Thymus (tissue), 11 donors: ENCODE measurements at regions not wholly inside any gene's neighbourhood (a gene's known extent, or its start where the extent isn't known, plus 50 kb on each side); places are given as distances from the start of the nearest gene placed in this dataset.

ENCODE experiments used
- DNase-seq, 9 donors: peaks; one replicate each; pipeline ENCODE4 v3.0.0-alpha.2; 2013; ENCODE audit warnings: low spot score in 9 of 9, low read depth in 6 of 9, missing footprints in 1 of 9
- H3K27ac ChIP-seq, 2 donors: one replicate each; pipeline ENCODE4 v1.5.1; 2013; ENCODE audit warnings: control low read depth in 1 of 2, low read depth in 1 of 2, low read length in 1 of 2, mild to moderate bottlenecking in 1 of 2, moderate library complexity in 1 of 2
- H3K27me3 ChIP-seq, 2 donors: one replicate each; pipeline ENCODE4 v1.5.1; 2013; ENCODE audit warnings: low read length in 1 of 2; ENCODE audit not compliant: control insufficient read depth in 2 of 2, insufficient read depth in 1 of 2
- H3K36me3 ChIP-seq, 2 donors: one replicate each; pipeline ENCODE4 v1.5.1; 2013; ENCODE audit warnings: low read length in 1 of 2, mild to moderate bottlenecking in 1 of 2, moderate library complexity in 1 of 2; ENCODE audit not compliant: control insufficient read depth in 2 of 2, insufficient read depth in 2 of 2
- H3K4me1 ChIP-seq, 2 donors: one replicate each; pipeline ENCODE4 v1.5.1; 2013; ENCODE audit warnings: low read length in 2 of 2; ENCODE audit not compliant: control insufficient read depth in 2 of 2, insufficient read depth in 2 of 2
- H3K4me3 ChIP-seq, 2 donors: one replicate each; pipeline ENCODE4 v1.5.1; 2013; ENCODE audit warnings: low read length in 2 of 2, control low read depth in 1 of 2, mild to moderate bottlenecking in 1 of 2
- H3K9me3 ChIP-seq, 2 donors: one replicate each; pipeline ENCODE4 v1.5.1; 2013; ENCODE audit warnings: low read length in 1 of 2, mild to moderate bottlenecking in 1 of 2; ENCODE audit not compliant: control insufficient read depth in 2 of 2, insufficient read depth in 1 of 2
- WGBS: extraction: QIAGEN DNeasy Blood & Tissue Kit; methylation state at CpG from one replicate; pipeline ENCODE4 v1.1.7; 2013; 5-methylcytosine and 5-hydroxymethylcytosine counted together
- donor health status: healthy.

DNA sequence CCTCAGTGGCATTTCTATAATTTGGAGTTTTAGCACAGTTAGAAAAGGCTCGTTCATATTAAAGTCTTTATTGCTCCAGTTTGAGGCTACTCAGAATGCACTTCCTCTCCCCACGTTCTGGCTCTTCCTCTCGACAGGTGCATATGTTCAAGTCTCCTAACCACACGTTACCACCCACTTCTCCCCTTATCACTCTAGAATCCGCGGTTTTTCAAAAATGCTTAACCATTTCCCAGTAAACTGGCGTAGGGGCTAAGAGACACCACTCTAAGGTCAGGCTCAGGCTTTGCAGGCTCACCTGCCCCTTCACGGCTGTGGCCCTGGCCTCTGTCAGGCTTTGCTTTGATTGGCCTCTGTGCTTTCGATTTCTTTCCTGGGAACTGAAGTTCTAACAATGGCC is 383.6 kb downstream of the GLRX3 start:
- Histone ChIP-seq H3K9me3 (no peaks in the 10 kb centered on the region), H3K4me3 (no peak overlapping the region), H3K4me1 (no peaks in the 10 kb centered on the region), H3K36me3 (no peaks in the 10 kb centered on the region), H3K27ac (no peak overlapping the region), H3K27me3 (no peaks in the 10 kb centered on the region)
- 87% methylated on average over 9 of the region's 9 CpGs for WGBS
- DNase-seq, result no peak

DNA sequence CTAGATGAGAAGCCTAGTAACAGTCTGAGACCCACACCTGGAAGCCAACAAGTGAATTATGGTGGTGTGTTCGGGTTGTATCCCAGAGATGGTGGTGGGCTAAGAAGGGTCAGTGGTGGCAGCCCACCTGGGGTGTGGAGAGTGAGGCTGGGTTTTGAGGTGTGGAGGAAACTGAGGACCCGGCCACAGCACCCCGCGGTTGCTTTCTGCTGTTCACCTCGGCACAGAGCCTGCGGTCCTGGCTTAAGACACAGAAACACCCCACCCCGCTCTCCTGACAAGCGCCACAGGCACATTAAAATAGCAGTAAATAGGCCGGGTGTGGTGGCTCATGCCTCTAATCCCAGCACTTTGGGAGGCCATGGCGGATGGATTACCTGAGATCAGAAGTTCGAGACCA is 395.1 kb downstream of the GLRX3 start:
- no peaks in the 10 kb centered on the region for H3K9me3 ChIP-seq
- DNase-seq, result no peak
- no peak overlapping the region for H3K4me3 ChIP-seq
- no peaks in the 10 kb centered on the region for H3K27me3 ChIP-seq
- H3K27ac ChIP-seq, result no peak overlapping the region
- no peaks in the 10 kb centered on the region for H3K36me3 ChIP-seq
- no peaks in the 10 kb centered on the region for H3K4me1 ChIP-seq
- 91% methylated on average over 11 of the region's 11 CpGs for WGBS

DNA sequence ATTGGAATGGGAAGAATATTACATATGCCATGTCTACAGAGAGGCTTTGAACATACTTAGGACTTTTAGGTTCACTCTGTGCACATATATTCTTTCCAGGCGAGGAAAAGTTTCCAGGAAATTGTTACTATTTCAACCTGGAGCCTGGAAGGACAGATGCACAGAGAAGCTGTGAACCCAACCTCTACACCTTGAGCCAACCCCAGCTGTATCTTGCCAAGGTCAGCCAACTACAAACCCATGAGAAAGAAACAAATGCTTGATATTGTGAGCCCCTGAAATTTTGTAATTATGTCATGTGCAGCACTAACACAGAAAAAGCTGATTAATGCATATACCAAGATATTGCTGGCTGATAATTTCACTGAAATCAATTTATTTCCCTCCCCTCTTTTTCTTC is 404.9 kb downstream of the GLRX3 start:
- 85% methylated on average over 1 of the region's 1 CpG for WGBS
- H3K4me1 ChIP-seq, result no peaks in the 10 kb centered on the region
- H3K9me3 ChIP-seq, result no peaks in the 10 kb centered on the region
- H3K27ac ChIP-seq, result no peak overlapping the region
- no peaks in the 10 kb centered on the region for H3K27me3 ChIP-seq
- no peak for DNase-seq
- H3K36me3 ChIP-seq, result no peaks in the 10 kb centered on the region
- H3K4me3 ChIP-seq, result no peak overlapping the region

DNA sequence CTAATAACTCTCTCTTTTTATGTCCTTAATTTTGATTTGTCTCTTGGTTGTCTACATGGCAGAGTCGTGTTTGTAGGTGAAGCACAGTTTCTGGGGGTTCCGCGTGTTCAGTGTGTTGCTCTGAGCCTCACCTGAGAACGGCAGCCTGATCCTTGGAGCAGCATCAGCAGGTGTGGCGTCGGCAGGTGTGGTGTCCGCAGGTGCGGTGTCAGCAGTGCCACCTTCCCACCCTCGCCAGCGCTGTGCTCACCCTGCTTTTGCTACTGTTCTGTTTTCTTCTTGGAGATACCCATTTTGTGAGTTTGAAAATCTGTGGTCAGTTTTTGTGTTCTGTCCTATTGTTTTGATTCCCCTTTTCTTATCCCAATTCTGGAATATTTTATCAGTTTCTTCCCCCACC is 406.6 kb downstream of the GLRX3 start:
- Histone ChIP-seq H3K4me3 (no peak overlapping the region), H3K27me3 (no peaks in the 10 kb centered on the region), H3K9me3 (no peaks in the 10 kb centered on the region), H3K27ac (no peak overlapping the region), H3K36me3 (no peaks in the 10 kb centered on the region), H3K4me1 (no peaks in the 10 kb centered on the region)
- WGBS, result 93% methylated on average over 10 of the region's 10 CpGs
- DNase-seq, result no peak

DNA sequence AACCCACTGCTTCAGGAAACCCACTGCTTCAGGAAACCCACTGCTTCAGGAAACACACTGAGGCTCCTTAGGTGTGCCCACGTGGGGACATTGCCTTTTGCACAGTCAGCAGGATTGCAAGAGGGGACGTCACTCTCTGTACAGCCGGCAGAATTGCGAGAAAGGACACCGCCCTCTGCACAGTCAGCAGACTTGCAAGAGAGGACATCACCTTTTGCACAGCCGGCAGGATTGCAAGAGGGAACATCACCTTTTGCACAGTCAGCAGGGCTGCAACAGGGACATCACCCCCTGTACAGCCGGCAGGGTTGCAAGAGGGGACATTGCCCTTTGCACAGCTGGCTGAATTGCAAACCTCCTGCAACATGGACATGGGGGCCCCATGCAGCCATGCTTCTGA is 407.6 kb downstream of the GLRX3 start:
- Histone ChIP-seq H3K36me3 (no peaks in the 10 kb centered on the region), H3K27me3 (no peaks in the 10 kb centered on the region)

DNA sequence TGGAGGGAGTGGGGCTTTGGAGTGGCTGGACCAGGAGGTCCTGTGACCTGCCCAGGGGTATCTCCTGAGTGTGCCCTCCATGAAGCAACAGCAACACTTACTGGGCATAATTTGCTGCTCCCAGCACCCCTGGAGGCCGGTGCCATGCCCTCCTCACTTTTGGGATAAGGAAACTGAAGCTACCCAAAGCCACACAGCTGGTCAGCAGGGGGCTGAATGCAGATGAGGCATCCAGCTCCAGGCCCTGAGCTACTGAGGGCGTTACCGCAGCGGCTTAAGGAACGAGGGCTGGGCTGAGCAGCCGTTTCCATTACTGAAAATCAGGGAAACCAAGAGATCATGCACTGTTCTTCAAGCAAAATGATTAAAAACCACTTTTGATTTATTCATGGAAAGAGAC is 408.9 kb downstream of the GLRX3 start:
- H3K4me1 ChIP-seq, result no peaks in the 10 kb centered on the region
- no peaks in the 10 kb centered on the region for H3K36me3 ChIP-seq
- no peaks in the 10 kb centered on the region for H3K27me3 ChIP-seq
- no peak overlapping the region for H3K4me3 ChIP-seq
- H3K9me3 ChIP-seq, result no peaks in the 10 kb centered on the region
- no peak for DNase-seq
- no peak overlapping the region for H3K27ac ChIP-seq
- WGBS, result 40% methylated on average over 6 of the region's 6 CpGs

More for the DNA sequence above, 407.6 kb downstream of the GLRX3 start:
- Histone ChIP-seq H3K4me1 (no peaks in the 10 kb centered on the region), H3K27ac (no peak overlapping the region), H3K9me3 (no peaks in the 10 kb centered on the region), H3K4me3 (no peak overlapping the region)
- DNase-seq, result no peak
- WGBS, result 75% methylated on average over 7 of the region's 7 CpGs

DNA sequence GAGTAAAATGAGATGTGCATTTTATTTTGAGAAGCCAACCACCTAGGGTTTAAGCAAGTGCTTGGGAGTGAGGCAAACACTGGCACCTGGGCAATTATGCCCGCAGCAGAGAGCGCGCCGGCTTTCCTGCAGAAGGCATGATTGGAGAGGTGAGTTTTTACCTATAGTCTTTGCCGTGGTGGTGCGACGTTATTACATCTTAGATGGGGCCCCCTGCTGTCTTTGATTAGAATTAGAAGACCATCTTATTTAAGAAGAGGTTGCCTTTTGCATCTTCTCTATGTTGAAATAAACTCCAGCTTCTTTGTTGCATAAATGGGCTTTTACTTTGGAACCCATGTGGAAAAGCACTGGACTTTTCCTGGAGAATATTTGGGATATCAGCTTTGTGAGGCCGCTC is 409.5 kb downstream of the GLRX3 start:
- Histone ChIP-seq H3K9me3 (no peaks in the 10 kb centered on the region), H3K27ac (no peak overlapping the region), H3K27me3 (no peaks in the 10 kb centered on the region), H3K36me3 (no peaks in the 10 kb centered on the region), H3K4me1 (no peaks in the 10 kb centered on the region), H3K4me3 (no peak overlapping the region)
- DNase-seq, result no peak
- 71% methylated on average over 8 of the region's 8 CpGs for WGBS

DNA sequence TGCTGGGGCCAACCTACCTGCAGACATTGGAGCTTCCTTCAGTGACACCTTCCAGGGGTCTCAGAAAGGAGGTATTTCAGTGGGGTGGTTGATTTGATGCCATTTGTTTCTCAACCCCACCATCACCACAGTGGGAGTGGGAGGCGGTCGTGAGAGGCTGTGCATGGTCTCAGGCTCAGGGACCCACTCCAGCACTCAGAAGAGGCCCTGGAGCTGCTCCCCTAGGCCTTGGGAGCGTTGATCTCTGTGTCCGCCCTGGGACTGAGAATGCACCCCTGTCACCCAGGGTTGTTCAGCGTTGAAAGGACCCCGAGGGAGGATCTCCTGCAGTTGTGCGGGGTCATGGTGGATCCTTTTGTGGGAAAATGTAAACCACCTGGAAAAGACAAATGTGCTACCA is 410.6 kb downstream of the GLRX3 start:
- no peaks in the 10 kb centered on the region for H3K9me3 ChIP-seq
- H3K4me1 ChIP-seq, result no peaks in the 10 kb centered on the region
- H3K36me3 ChIP-seq, result no peaks in the 10 kb centered on the region
- no peaks in the 10 kb centered on the region for H3K27me3 ChIP-seq
- no peak for DNase-seq
- no peak overlapping the region for H3K4me3 ChIP-seq
- WGBS, result 84% methylated on average over 7 of the region's 7 CpGs
- H3K27ac ChIP-seq, result no peak overlapping the region

DNA sequence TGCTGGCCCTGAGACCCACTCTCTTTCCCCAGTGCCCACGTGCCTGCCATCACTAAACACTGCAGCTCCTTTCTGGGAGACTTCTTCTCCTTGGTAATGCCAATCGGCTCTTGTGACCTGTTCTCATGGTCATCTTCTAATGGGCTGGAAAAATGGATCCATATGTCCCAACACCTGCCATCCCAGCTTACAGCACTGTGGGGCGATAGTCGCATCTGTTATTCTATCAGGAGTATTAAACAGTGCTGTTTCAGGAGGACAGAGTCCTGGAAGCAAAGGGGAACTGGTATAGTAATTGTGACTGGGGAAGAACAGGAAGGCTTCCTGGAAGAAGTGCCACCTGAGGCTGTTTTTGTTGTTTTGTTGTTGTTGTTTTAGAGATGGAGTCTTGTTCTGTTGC is 411.2 kb downstream of the GLRX3 start:
- 73% methylated on average over 4 of the region's 4 CpGs for WGBS
- no peak for DNase-seq

More for the DNA sequence above, 411.2 kb downstream of the GLRX3 start:
- H3K36me3 ChIP-seq, result no peaks in the 10 kb centered on the region
- H3K27ac ChIP-seq, result no peak overlapping the region
- no peak overlapping the region for H3K4me3 ChIP-seq
- H3K27me3 ChIP-seq, result no peaks in the 10 kb centered on the region
- no peaks in the 10 kb centered on the region for H3K9me3 ChIP-seq
- no peaks in the 10 kb centered on the region for H3K4me1 ChIP-seq
